NCI-H446 treated with DMSO at 0.1 percent for 48 hours (cell line): ENCODE measurements at regions not wholly inside any gene's neighbourhood (a gene's known extent, or its start where the extent isn't known, plus 50 kb on each side); places are given as distances from the start of the nearest gene placed in this dataset.

ENCODE experiments used
- DNase-seq: peaks from one replicate; lab custom pipeline; 2025; lab: John Stamatoyannopoulos, UW

- no peak for DNase-seq
Observed at GRCh38 chr3:42037318-42037945, 53.7 kb upstream of the TRAK1 start.

- no peak for DNase-seq
Observed at GRCh38 chr3:42036483-42036823, 54.7 kb upstream of the TRAK1 start.

GRCh38 chr3:42035816-42036482 lies 55.2 kb upstream of the TRAK1 start:
- DNase-seq, result no peak

GRCh38 chr3:42035007-42035406 lies 56.1 kb upstream of the TRAK1 start:
- DNase-seq, result no peak

GRCh38 chr3:42033741-42034140 lies 57.4 kb upstream of the TRAK1 start:
- DNase-seq, result no peak

- peak; percentile 74 for DNase-seq
Observed at GRCh38 chr3:42032693-42033349, 58.3 kb upstream of the TRAK1 start.

- DNase-seq, result no peak
Observed at GRCh38 chr3:42031808-42032480, 59.2 kb upstream of the TRAK1 start.

GRCh38 chr3:42028474-42028873 lies 62.7 kb upstream of the TRAK1 start:
- no peak for DNase-seq

GRCh38 chr3:42027571-42027970 lies 63.6 kb upstream of the TRAK1 start:
- DNase-seq, result no peak

GRCh38 chr3:42025370-42026138 lies 63.7 kb upstream of the ULK4 start:
- peak; percentile 87 for DNase-seq

GRCh38 chr3:42024591-42025351 lies 62.9 kb upstream of the ULK4 start:
- DNase-seq, result no peak

- DNase-seq, result no peak
Observed at GRCh38 chr3:42023380-42023779, 61.5 kb upstream of the ULK4 start.

GRCh38 chr3:42022355-42022754 lies 60.5 kb upstream of the ULK4 start:
- DNase-seq, result no peak

GRCh38 chr3:42020684-42021307 lies 58.9 kb upstream of the ULK4 start:
- no peak for DNase-seq

GRCh38 chr3:42019953-42020260 lies 58.0 kb upstream of the ULK4 start:
- DNase-seq, result no peak

- no peak for DNase-seq
Observed at GRCh38 chr3:42019144-42019952, 57.4 kb upstream of the ULK4 start.

- DNase-seq, result peak; percentile 35
Observed at GRCh38 chr3:42014921-42015533, 53.1 kb upstream of the ULK4 start.

- no peak for DNase-seq
Observed at GRCh38 chr3:42014458-42014920, 52.6 kb upstream of the ULK4 start.

- no peak for DNase-seq
Observed at GRCh38 chr3:42013691-42014457, 52.0 kb upstream of the ULK4 start.
